GM18505 (cell line): ENCODE measurements at regions not wholly inside any gene's neighbourhood (a gene's known extent, or its start where the extent isn't known, plus 50 kb on each side); places are given as distances from the start of the nearest gene placed in this dataset.

Experiments used
- ATAC-seq: cut with Tn5 transposase; IDR thresholded peaks from one replicate; pipeline ENCODE4 v1.9.1; 2021; ENCODE audit not compliant: unreplicated experiment
- POLR2A ChIP-seq: IDR thresholded peaks from 4 replicates; pipeline ENCODE4 v1.6.1; 2011; ENCODE audit warnings: borderline replicate concordance; ENCODE audit not compliant: insufficient read depth, insufficient read length; ENCODE audit errors: extremely low read depth

GRCh38 chr11:130545449-130546072 lies 97.1 kb downstream of the ADAMTS15 start:
- no peak for ATAC-seq
- TF ChIP-seq POLR2A: no peak

- TF ChIP-seq POLR2A: no peak
- ATAC-seq: no peak
Measured at GRCh38 chr11:130546438-130546837, 98.0 kb downstream of the ADAMTS15 start.

DNA sequence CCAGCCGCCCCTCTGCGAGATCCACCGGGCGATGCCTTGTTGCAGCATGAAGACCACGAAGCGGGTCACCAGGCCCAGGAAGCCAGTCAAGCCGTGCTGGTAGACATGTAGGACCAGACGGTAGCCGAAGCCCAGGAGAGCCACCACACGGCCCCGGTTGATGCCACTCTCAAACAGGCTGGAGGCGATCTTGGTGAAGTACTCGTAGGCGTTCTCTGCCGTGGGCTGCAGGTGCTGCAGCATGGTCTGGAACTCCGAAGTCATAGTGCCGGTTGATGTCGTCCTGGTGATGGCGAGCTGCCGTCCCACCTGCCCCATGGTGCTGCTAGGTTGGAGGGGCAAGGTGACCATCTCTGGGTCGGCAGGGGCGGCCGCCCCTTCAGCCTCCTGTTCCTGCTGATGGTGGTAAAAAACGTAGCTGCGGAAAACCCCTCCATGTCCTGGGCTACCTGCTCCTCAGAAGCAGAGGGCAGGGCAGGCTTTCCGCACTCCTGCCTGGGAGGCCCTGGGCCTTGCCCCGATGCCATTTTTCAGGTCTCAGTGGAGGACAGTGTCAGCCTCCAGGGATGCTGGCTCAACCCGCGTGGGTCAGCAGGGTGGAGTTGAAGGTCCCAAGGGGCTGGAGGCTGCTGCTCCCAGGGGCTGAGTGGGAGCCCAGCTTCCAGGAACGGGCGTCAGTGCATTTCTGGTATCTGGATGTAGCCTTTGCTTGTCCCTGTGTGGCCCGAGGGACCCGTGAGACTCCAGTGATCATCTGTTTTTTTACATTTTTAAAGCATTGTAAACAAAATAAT lies 98.7 kb downstream of the ADAMTS15 start:
- ATAC-seq: no peak
- TF ChIP-seq POLR2A: no peak

DNA sequence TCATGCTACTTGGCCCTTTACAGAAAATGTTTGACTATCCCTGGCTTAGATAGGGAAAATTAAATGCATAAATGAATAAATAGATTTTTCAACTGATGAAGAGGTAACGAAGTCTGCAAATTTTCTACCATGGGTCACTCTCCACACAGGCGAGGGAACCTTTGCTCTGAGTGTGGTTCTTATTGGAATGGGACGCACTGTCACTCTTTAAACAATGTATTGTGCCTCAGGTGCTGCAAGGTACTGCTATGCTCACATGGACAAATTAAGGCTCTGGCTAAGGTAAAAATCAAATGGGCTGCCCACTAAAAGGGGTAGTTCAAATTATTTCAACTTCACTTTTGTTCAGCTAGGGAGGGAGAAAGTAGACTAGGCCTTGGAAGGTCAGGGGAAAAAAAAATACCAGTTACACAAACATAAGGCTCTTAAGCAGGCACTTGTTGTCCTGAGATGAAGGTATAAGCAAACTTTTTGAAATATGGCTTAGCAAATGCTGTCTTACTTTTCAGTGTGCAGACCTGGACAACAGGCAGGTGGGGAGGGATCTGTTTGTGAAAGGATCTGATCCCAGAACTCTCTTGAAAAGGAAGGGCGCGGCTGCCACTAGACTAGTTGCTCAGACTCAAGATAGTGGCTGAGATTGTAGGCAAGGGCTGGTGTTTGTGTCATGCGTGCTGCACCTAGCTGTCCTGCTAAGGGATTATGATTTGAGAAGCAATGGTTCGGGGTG lies 99.5 kb downstream of the ADAMTS15 start:
- no peak for ATAC-seq
- no peak for TF ChIP-seq POLR2A

- ATAC-seq: no peak
- TF ChIP-seq POLR2A: no peak
Measured at GRCh38 chr11:130548491-130548833, 100.0 kb downstream of the ADAMTS15 start.

DNA sequence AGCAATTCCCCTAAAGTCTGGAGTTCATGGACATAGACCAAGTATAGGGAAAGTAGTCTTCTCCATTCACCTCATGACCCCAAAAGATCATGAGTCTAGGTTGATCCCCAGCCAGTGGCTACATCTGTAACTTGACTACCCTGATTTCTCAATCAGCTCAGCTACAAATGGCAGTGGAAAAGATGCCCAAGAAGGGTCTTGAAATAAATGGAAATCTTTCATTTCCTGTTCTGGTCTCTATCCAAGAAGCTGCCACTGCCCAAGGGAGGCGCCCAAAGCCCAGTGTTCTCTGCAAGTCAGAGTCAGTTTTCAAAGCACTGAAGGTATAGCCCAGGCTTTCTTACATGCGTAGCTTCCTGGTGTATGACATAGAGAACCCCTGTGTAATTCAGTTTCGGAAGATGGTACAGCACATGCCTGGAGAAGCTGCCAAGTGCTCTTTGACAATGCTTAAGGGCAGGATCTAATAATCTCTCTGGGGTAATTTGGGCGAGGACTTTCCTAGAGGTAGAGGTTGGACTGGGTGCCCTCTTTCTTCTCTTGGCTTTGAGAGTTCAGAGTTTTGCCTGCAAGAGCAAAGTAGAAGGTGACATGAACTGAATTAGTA lies 101.1 kb downstream of the ADAMTS15 start:
- no peak for ATAC-seq
- TF ChIP-seq POLR2A: no peak

DNA sequence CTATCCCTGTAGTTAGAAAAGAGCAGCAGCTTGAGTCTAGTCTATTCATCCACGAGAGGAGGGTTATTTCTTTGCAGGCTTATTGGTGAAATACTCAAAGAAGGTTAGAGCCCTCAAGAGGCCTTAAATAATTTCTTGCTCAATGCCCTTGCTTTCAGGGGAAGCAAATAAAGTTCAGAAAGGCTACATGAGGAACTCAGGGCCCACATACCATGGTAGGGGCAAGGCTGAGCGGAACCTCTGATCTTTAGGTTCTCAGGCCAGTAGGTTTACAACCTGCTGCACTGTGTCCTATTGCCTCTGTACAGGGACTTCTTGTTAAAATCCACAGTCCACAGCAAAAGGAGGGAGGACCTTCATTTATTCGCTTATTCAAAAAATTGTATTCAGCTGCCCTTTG lies 101.7 kb downstream of the ADAMTS15 start:
- no peak for TF ChIP-seq POLR2A
- ATAC-seq: no peak

- no peak for TF ChIP-seq POLR2A
- ATAC-seq: no peak
Measured at GRCh38 chr11:130550984-130551383, 102.5 kb downstream of the ADAMTS15 start.

DNA sequence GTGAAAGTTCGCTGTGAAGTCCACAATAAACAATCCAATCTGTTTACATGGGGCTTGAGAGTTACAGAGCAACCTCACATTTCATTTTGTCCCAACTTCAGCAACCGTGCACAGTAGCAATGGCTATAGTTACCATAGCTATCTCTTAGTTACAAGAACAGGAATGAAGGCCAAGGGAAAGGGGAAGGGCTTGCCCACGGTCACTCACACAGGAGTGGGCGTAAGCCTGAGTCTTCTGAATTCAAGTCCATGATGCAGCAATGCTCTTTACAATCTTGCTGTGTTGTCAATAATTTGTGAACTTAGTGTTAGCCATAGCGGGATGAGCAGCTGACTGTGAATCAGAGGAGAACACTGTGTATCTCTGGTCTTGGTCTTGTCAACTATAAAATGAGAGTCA lies 102.9 kb downstream of the ADAMTS15 start:
- TF ChIP-seq POLR2A: no peak
- ATAC-seq: no peak

- ATAC-seq: no peak
- TF ChIP-seq POLR2A: no peak
Measured at GRCh38 chr11:130553306-130553705, 104.9 kb downstream of the ADAMTS15 start.

GRCh38 chr11:130554241-130555055 lies 106.0 kb downstream of the ADAMTS15 start:
- TF ChIP-seq POLR2A: no peak
- no peak for ATAC-seq

DNA sequence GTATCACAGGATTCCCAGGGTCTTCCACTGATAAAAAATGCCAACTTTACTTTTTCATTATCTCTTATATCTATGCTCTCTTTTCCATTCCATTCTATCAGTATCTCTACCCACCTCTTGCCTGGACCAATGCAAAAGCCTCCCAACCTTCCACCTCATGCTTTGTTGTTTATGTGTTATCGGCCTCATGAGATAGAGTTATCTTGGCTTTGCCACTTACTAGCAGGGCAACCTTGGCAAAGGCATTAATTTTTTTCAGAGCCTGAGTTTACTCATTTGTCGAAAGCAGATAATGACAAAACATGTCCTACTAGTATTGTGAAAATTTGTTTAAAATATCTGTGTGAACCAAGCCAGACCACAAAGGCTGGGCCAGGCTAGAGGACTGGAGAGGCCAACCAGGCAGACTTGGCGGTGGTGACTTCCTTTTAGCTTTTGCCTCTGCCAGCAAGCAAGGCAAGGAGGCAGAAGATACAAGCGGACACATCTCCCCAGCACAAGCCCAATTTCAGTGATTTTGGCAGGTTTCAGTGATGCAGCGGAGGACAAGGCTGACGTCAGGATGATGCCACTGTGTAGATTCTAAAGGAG lies 106.9 kb downstream of the ADAMTS15 start:
- no peak for TF ChIP-seq POLR2A

More for the DNA sequence above, 106.9 kb downstream of the ADAMTS15 start:
- no peak for ATAC-seq
